GM12878 (cell line): ENCODE measurements at regions not wholly inside any gene's neighbourhood (a gene's known extent, or its start where the extent isn't known, plus 50 kb on each side); places are given as distances from the start of the nearest gene placed in this dataset.

Experiments
- ATAC-seq: fragments of 200-7000 bp; cut with Tn5 transposase; 3 replicates; pipeline ENCODE4 v1.9.1; 2020; ENCODE audit warnings: mild to moderate bottlenecking, moderate library complexity
- BruUV-seq: library from RNA; stranded (reverse); fragments of 400-500 nt; replicated peaks from 2 replicates; lab custom pipeline; 2021; lab: Mats Ljungman, UMichigan
- CTCF ChIA-PET: fragments of 300-600 bp; sonication (Branson Sonifier 250); formaldehyde crosslinking; extraction: SDS; loops from one replicate; lab custom pipeline; 2021; ENCODE audit warnings: inconsistent platforms; lab: Yijun Ruan, JAX
- POLR2A ChIA-PET: fragments of 350-600 bp; formaldehyde crosslinking; extraction: SDS; loops from one replicate; lab custom pipeline; 2021; ENCODE audit warnings: inconsistent platforms; lab: Charles Lee
- RAD21 ChIA-PET: fragments of 300-600 bp; sonication (Branson Sonifier 250); formaldehyde crosslinking; loops from one replicate; lab custom pipeline; 2023; ENCODE audit warnings: antibody characterized with exemption; ENCODE audit not compliant: unreplicated experiment; lab: Charles Lee
- SMC1A ChIA-PET: fragments of 300-600 bp; sonication (Branson Sonifier 250); formaldehyde crosslinking; loops from one replicate; lab custom pipeline; 2023; ENCODE audit not compliant: unreplicated experiment, uncharacterized antibody; lab: Charles Lee
- DNase-seq: peaks from one replicate; pipeline ENCODE4 v3.0.0-alpha.2; 2011; ENCODE audit warnings: low read depth, low spot score
- FAIRE-seq: peaks from 3 replicates; lab custom pipeline; 2011; peaks lifted over from hg19 to GRCh38; lab: Jason Lieb, UNC
- H2AFZ ChIP-seq: 2 replicates; pipeline ENCODE4 v1.6.0; 2011; ENCODE audit warnings: low read depth, low read length, control low read depth; ENCODE audit not compliant: control insufficient read depth
- H3K27ac ChIP-seq: 2 replicates; pipeline ENCODE4 v1.5.1; 2011; ENCODE audit warnings: control low read depth; ENCODE audit not compliant: control insufficient read depth, insufficient read depth
- H3K27me3 ChIP-seq, 2 experiments: replicated peaks in 1 of 2; 2 replicates each; pipeline versions ENCODE4 v1.6.0 to v1.6.1; 2011; ENCODE audit warnings: low read length in 1 of 2; ENCODE audit not compliant: control insufficient read depth in 2 of 2, insufficient read depth in 2 of 2
- H3K36me3 ChIP-seq, 2 experiments: 2 replicates each; pipeline ENCODE4 v1.5.1; 2011; ENCODE audit warnings: low read length in 1 of 2; ENCODE audit not compliant: control insufficient read depth in 2 of 2, insufficient read depth in 2 of 2
- H3K4me1 ChIP-seq: 2 replicates; pipeline ENCODE4 v1.6.1; 2011; ENCODE audit warnings: mild to moderate bottlenecking, low read length, moderate library complexity, mixed read lengths; ENCODE audit not compliant: control insufficient read depth, insufficient read depth
- H3K4me2 ChIP-seq: 2 replicates; pipeline ENCODE4 v1.6.0; 2011; ENCODE audit warnings: control low read depth; ENCODE audit not compliant: control insufficient read depth, insufficient read depth
- H3K4me3 ChIP-seq: fragments of 200-600 bp; sonication (generic); 2 replicates; pipeline ENCODE4 v1.5.1; 2016
- H3K79me2 ChIP-seq: 2 replicates; pipeline ENCODE4 v1.6.0; 2011; ENCODE audit warnings: low read length; ENCODE audit not compliant: control insufficient read depth, insufficient read depth
- H3K9ac ChIP-seq: 2 replicates; pipeline ENCODE4 v1.8.0; 2011; ENCODE audit warnings: low read length, control low read depth, mixed read lengths; ENCODE audit not compliant: control insufficient read depth, insufficient read depth
- H3K9me3 ChIP-seq: replicated peaks from 3 replicates; pipeline ENCODE4 v1.5.1; 2011; ENCODE audit warnings: mild to moderate bottlenecking, low read length; ENCODE audit not compliant: control insufficient read depth, insufficient read depth
- H4K20me1 ChIP-seq: 2 replicates; pipeline ENCODE4 v1.6.0; 2011; ENCODE audit not compliant: control insufficient read depth, insufficient read depth
- ATF2 ChIP-seq: IDR thresholded peaks from 2 replicates; pipeline ENCODE4 v1.6.1; 2012; ENCODE audit warnings: low read length, inconsistent platforms
- E2F4 ChIP-seq: IDR thresholded peaks from 2 replicates; pipeline ENCODE4 v1.6.1; 2012; ENCODE audit warnings: low read depth, low read length, improper control_type of control experiment
- FOXM1 ChIP-seq: IDR thresholded peaks from 2 replicates; pipeline ENCODE4 v1.6.1; 2012; ENCODE audit warnings: low read depth, mild to moderate bottlenecking, inconsistent platforms, low read length, moderate library complexity
- KLF5 ChIP-seq: fragments of 450-650 bp; IDR thresholded peaks from 2 replicates; pipeline ENCODE4 v1.6.1; 2014; ENCODE audit warnings: mild to moderate bottlenecking; ENCODE audit not compliant: partially characterized antibody
- NR2C2 ChIP-seq: IDR thresholded peaks from 2 replicates; pipeline ENCODE4 v1.6.1; 2011; ENCODE audit warnings: borderline replicate concordance, low read depth; ENCODE audit not compliant: control insufficient read depth, insufficient read length
- PAX8 ChIP-seq: fragments of 450-650 bp; IDR thresholded peaks from 2 replicates; pipeline ENCODE4 v1.6.1; 2017; ENCODE audit warnings: mild to moderate bottlenecking, moderate library complexity
- PML ChIP-seq: IDR thresholded peaks from 2 replicates; pipeline ENCODE4 v1.6.1; 2012; ENCODE audit warnings: low read length, inconsistent platforms
- POLR2A ChIP-seq: IDR thresholded peaks from 2 replicates; pipeline ENCODE4 v1.6.1; 2011; ENCODE audit warnings: low read depth, mild to moderate bottlenecking, low read length
- RAD21 ChIP-seq: IDR thresholded peaks from 2 replicates; pipeline ENCODE4 v1.6.1; 2011; ENCODE audit warnings: mild to moderate bottlenecking, low read depth, low read length, moderate library complexity; ENCODE audit not compliant: insufficient read depth
- RAD51 ChIP-seq: fragments of 450-650 bp; IDR thresholded peaks from 2 replicates; pipeline ENCODE4 v1.6.1; 2016; ENCODE audit warnings: moderate library complexity, mild to moderate bottlenecking, inconsistent platforms
- SREBF2 ChIP-seq: IDR thresholded peaks from 2 replicates; pipeline ENCODE4 v1.6.1; 2012; ENCODE audit warnings: mild to moderate bottlenecking, low read length
- TAF1 ChIP-seq: IDR thresholded peaks from 2 replicates; pipeline ENCODE4 v1.6.1; 2011; ENCODE audit warnings: mild to moderate bottlenecking, low read depth, low read length, borderline replicate concordance
- TCF12 ChIP-seq: IDR thresholded peaks from 2 replicates; pipeline ENCODE4 v1.6.1; 2011; ENCODE audit warnings: low read depth, mild to moderate bottlenecking, low read length
- ZBED1 ChIP-seq: IDR thresholded peaks from 2 replicates; pipeline ENCODE4 v1.6.1; 2016; ENCODE audit warnings: borderline replicate concordance
- ZNF687 ChIP-seq: fragments of 450-650 bp; IDR thresholded peaks from 2 replicates; pipeline ENCODE4 v1.6.1; 2017; ENCODE audit warnings: mild to moderate bottlenecking, moderate library complexity
- WGBS: methylation state at CpG from one replicate; pipeline ENCODE4 v1.1.6; 2016; ENCODE audit warnings: low lambda C conversion rate; ENCODE audit not compliant: insufficient replicate concordance, insufficient coverage; ENCODE audit errors: missing lambda C conversion rate; 5-methylcytosine and 5-hydroxymethylcytosine counted together
- in situ Hi-C: fragments of 300-500 bp; cut with MboI; formaldehyde crosslinking; loops from 9 replicates; pipeline ENCODE4 v1.14.3; 2018; ENCODE audit warnings: mixed read lengths
- intact Hi-C: fragments of 100-400 bp; cut with micrococcal nuclease; formaldehyde crosslinking; loops from one replicate; pipeline ENCODE4 v1.14.2; 2022; ENCODE audit not compliant: unreplicated experiment

GRCh38 chr7:136665878-136666509 is 202.5 kb upstream of the CHRM2 start (continued):
- TF ChIP-seq PAX8: no peak
- TF ChIP-seq ZNF687: no peak
- TF ChIP-seq ATF2: no peak

GRCh38 chr7:136664537-136664936 is 203.9 kb upstream of the CHRM2 start:
- H3K36me3 ChIP-seq: no peaks in the 10 kb centered on the region
- no peaks in the 10 kb centered on the region for H3K9me3 ChIP-seq
- no peak for ATAC-seq
- no peaks in the 10 kb centered on the region for H3K79me2 ChIP-seq
- ChIA-PET RAD21 (no interaction called here), POLR2A (no interaction called here), CTCF (no interaction called here), SMC1A (interaction anchor here (1.3 kb wide), 1 partner anchor 9 kb away, joined by 3 read pairs; no protein-coding TSS in a partner anchor)
- intact Hi-C loops (no loop called here), in situ Hi-C loops (no loop called here)
- no peak overlapping the region for H3K4me3 ChIP-seq
- H3K4me1 ChIP-seq: no peaks in the 10 kb centered on the region
- H3K4me2 ChIP-seq: no peak overlapping the region
- FAIRE-seq: no peak
- no peak overlapping the region for H3K9ac ChIP-seq
- WGBS: 0% methylated on average over 1 of the region's 1 CpG
- no peaks in the 10 kb centered on the region for H4K20me1 ChIP-seq
- DNase-seq: no peak
- H2AFZ ChIP-seq: no peak overlapping the region
- BruUV-seq: no TSS peak
- no peaks in the 10 kb centered on the region for H3K27me3 ChIP-seq
- H3K27ac ChIP-seq: no peak overlapping the region
- TF ChIP-seq ZBED1: no peak
- TF ChIP-seq FOXM1: no peak
- TF ChIP-seq E2F4: no peak
- no peak for TF ChIP-seq KLF5
- no peak for TF ChIP-seq RAD51
- TF ChIP-seq ATF2: no peak
- no peak for TF ChIP-seq RAD21
- no peak for TF ChIP-seq SREBF2
- no peak for TF ChIP-seq POLR2A
- no peak for TF ChIP-seq NR2C2
- no peak for TF ChIP-seq TAF1
- TF ChIP-seq TCF12: no peak
- TF ChIP-seq PML: no peak
